Breast epithelium (tissue), 4 donors: ENCODE measurements at regions not wholly inside any gene's neighbourhood (a gene's known extent, or its start where the extent isn't known, plus 50 kb on each side); places are given as distances from the start of the nearest gene placed in this dataset.

Source experiments
- DNase-seq, 2 donors: peaks; one replicate each; pipeline ENCODE4 v3.0.0-alpha.2; 2019; ENCODE audit warnings: low spot score in 2 of 2
- H3K27ac ChIP-seq, 2 donors: fragments of 200-600 bp; sonication (generic) in 1 of 2; one replicate each; pipeline ENCODE4 v1.5.1; 2016 to 2019; ENCODE audit warnings: mild to moderate bottlenecking in 1 of 2
- H3K27me3 ChIP-seq, 2 donors: fragments of 200-600 bp; sonication (generic) in 1 of 2; one replicate each; pipeline versions ENCODE4 v1.5.1 to v1.6.0; 2017 to 2019; ENCODE audit warnings: control low read depth in 1 of 2, mild to moderate bottlenecking in 1 of 2
- H3K36me3 ChIP-seq: fragments of 200-600 bp; one replicate; pipeline ENCODE4 v1.5.1; 2019
- H3K4me1 ChIP-seq, 2 donors: fragments of 200-600 bp; sonication (generic); one replicate each; pipeline ENCODE4 v1.5.1; 2016 to 2019; ENCODE audit warnings: control low read depth in 1 of 2
- H3K4me3 ChIP-seq, 3 donors: fragments of 200-600 bp; sonication (generic); 1 replicate in 2 of 3; 2 replicates in 1 of 3; pipeline ENCODE4 v1.5.1; 2016 to 2019; ENCODE audit warnings: mild to moderate bottlenecking in 3 of 3, moderate library complexity in 2 of 3
- H3K9me3 ChIP-seq, 2 donors: fragments of 200-600 bp; sonication (generic) in 1 of 2; one replicate each; pipeline ENCODE4 v1.5.1; 2016 to 2019; ENCODE audit warnings: control low read depth in 1 of 2
- POLR2A ChIP-seq: fragments of 450-650 bp; IDR thresholded peaks from one replicate; pipeline ENCODE4 v1.6.1; 2016; ENCODE audit warnings: antibody characterized with exemption, mild to moderate bottlenecking, moderate library complexity
- POLR2AphosphoS5 ChIP-seq, 3 donors: sonication (generic); formaldehyde crosslinking; IDR thresholded peaks; one replicate each; pipeline ENCODE4 v1.6.1; 2017; ENCODE audit warnings: antibody characterized with exemption in 3 of 3
- intact Hi-C: fragments of 100-400 bp; cut with DNase I; formaldehyde crosslinking; loops from one replicate; pipeline ENCODE4 v1.15.1; 2023; ENCODE audit warnings: low total_unique reads
- TF ChIP-seq, protein P1 (sequence below), 3 donors: fragments of 450-650 bp; IDR thresholded peaks; one replicate each; pipeline ENCODE4 v1.5.1; 2016 to 2017; ENCODE audit warnings: antibody characterized with exemption in 3 of 3, mild to moderate bottlenecking in 3 of 3, moderate library complexity in 3 of 3

- Histone ChIP-seq H3K36me3 (no peaks in the 10 kb centered on the region), H3K4me3 (no peak overlapping the region), H3K27me3 (no peaks in the 10 kb centered on the region), H3K4me1 (no peaks in the 10 kb centered on the region), H3K9me3 (no peaks in the 10 kb centered on the region), H3K27ac (no peak overlapping the region)
- no peak for DNase-seq
- intact Hi-C loops: no loop called here
- no peak for TF ChIP-seq POLR2A
- TF ChIP-seq, protein P1, sequence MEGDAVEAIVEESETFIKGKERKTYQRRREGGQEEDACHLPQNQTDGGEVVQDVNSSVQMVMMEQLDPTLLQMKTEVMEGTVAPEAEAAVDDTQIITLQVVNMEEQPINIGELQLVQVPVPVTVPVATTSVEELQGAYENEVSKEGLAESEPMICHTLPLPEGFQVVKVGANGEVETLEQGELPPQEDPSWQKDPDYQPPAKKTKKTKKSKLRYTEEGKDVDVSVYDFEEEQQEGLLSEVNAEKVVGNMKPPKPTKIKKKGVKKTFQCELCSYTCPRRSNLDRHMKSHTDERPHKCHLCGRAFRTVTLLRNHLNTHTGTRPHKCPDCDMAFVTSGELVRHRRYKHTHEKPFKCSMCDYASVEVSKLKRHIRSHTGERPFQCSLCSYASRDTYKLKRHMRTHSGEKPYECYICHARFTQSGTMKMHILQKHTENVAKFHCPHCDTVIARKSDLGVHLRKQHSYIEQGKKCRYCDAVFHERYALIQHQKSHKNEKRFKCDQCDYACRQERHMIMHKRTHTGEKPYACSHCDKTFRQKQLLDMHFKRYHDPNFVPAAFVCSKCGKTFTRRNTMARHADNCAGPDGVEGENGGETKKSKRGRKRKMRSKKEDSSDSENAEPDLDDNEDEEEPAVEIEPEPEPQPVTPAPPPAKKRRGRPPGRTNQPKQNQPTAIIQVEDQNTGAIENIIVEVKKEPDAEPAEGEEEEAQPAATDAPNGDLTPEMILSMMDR (IDR thresholded peaks at IDR 0.05): no peak
- no peak for TF ChIP-seq POLR2AphosphoS5 (IDR thresholded peaks at IDR 0.05)
Measured at GRCh38 chr9:69986970-69987369, 56.7 kb upstream of the MAMDC2 start.

GRCh38 chr9:69987457-69987856, 56.2 kb upstream of the MAMDC2 start:
- DNase-seq: no peak
- Histone ChIP-seq H3K27me3 (no peaks in the 10 kb centered on the region), H3K9me3 (no peaks in the 10 kb centered on the region), H3K4me1 (no peaks in the 10 kb centered on the region), H3K4me3 (no peak overlapping the region), H3K36me3 (no peaks in the 10 kb centered on the region), H3K27ac (no peak overlapping the region)
- intact Hi-C loops: no loop called here
- TF ChIP-seq, protein P1 (IDR thresholded peaks at IDR 0.05): no peak
- TF ChIP-seq POLR2A (no peak), POLR2AphosphoS5 (IDR thresholded peaks at IDR 0.05) (no peak)

DNA sequence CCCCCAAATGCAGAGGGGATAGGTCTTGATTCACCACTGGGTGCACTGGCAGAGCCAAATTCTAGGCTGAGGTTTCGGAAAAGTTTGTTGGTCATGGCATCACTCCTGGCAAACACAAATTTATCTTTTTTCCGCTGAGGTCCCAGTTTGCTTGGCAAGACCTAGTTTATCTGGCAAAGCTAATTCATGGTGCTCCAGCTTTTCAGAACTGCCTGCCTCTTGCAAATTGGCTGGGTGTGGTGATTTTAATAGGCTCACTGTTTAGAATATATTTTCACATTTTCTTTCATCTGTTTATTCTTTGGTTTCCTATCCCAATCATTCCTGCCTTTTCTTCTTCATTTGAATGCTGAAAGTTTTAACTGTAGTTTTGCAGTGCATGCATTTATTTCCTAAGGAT, 50.5 kb upstream of the MAMDC2 start:
- no peak for TF ChIP-seq POLR2AphosphoS5 (IDR thresholded peaks at IDR 0.05)
- no peaks in the 10 kb centered on the region for H3K27me3 ChIP-seq
- no peak for DNase-seq
- no peaks in the 10 kb centered on the region for H3K4me1 ChIP-seq
- H3K36me3 ChIP-seq: no peaks in the 10 kb centered on the region
- no peak overlapping the region for H3K27ac ChIP-seq
- intact Hi-C loops: no loop called here
- H3K9me3 ChIP-seq: no peaks in the 10 kb centered on the region
- no peak overlapping the region for H3K4me3 ChIP-seq
